ENCODE measurements at regions not wholly inside any gene's neighbourhood (a gene's known extent, or its start where the extent isn't known, plus 50 kb on each side); places are given as distances from the start of the nearest gene placed in this dataset.

DNA sequence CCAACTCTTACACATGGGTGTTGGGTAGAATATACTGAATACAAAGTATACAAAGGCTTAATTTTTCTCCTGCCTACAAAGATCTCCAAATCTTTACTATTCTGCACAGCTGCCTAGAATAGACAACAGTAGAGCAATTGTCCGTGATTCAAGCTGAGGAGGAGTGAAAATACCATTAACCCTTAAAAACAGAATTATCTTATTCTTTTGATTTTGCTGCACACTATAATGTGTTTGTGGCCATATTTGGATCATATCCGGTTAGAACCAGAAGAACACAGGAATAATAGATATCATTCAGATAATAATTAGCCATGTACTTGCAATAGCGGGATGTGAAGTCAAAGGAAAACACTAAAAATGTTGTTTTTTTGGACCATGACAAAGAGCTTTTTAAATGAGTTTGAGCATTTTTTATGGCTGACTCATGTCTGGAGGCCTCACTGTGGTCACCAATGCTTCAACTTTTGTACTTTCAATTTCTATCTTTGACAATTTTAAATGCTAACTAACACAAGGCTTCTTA is 197.6 kb upstream of the FOXD3 start:
- H3K4me1 ChIP-seq = no peaks in the 10 kb centered on the region
- H3K27me3 ChIP-seq = no peaks in the 10 kb centered on the region
- no peaks in the 10 kb centered on the region for H3K9me3 ChIP-seq
- peak in 1 of 2 donors; percentile 52 for DNase-seq
- H3K27ac ChIP-seq = no peak overlapping the region
- H3K4me3 ChIP-seq = no peak overlapping the region
- intact Hi-C loops (cut with DNase I; ENCODE audit: low total_unique reads) = no loop called here
- H3K36me3 ChIP-seq = no peaks in the 10 kb centered on the region
- WGBS, 5 donors = 54 to 67% (median 65%) methylated on average over 3 of the region's 3 CpGs
- TF ChIP-seq POLR2AphosphoS5 (IDR thresholded peaks at IDR 0.05) = no peak
- TF ChIP-seq EP300 (IDR thresholded peaks at IDR 0.05) = no peak
- no peak for TF ChIP-seq POLR2A (IDR thresholded peaks at IDR 0.05)
- TF ChIP-seq, protein P1, sequence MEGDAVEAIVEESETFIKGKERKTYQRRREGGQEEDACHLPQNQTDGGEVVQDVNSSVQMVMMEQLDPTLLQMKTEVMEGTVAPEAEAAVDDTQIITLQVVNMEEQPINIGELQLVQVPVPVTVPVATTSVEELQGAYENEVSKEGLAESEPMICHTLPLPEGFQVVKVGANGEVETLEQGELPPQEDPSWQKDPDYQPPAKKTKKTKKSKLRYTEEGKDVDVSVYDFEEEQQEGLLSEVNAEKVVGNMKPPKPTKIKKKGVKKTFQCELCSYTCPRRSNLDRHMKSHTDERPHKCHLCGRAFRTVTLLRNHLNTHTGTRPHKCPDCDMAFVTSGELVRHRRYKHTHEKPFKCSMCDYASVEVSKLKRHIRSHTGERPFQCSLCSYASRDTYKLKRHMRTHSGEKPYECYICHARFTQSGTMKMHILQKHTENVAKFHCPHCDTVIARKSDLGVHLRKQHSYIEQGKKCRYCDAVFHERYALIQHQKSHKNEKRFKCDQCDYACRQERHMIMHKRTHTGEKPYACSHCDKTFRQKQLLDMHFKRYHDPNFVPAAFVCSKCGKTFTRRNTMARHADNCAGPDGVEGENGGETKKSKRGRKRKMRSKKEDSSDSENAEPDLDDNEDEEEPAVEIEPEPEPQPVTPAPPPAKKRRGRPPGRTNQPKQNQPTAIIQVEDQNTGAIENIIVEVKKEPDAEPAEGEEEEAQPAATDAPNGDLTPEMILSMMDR (IDR thresholded peaks at IDR 0.05) = no peak

DNA sequence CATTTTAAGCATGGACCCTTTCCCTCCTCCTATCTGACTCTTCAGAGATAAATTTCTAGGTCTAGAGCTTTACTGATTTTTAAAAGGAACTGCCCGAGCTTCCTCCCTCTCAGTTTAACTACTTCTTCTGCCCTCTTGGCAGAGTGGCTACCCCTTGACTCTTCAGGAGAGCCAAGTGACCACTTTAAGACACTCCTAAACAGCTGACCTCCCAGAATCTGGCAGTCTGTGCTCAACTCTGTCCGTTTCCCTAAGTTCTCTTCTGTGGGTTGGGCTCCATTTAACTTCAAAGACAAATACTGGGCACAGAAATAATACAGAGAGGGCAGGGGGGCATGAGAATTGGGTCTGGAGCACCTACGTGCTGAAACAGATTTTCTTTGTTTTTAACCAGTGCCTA is 196.3 kb upstream of the FOXD3 start:
- H3K36me3 ChIP-seq = no peaks in the 10 kb centered on the region
- 33 to 55% (median 40%) methylated on average over 3 of the region's 3 CpGs for WGBS, 5 donors
- no peak for DNase-seq
- no peaks in the 10 kb centered on the region for H3K9me3 ChIP-seq
- intact Hi-C loops (cut with DNase I; ENCODE audit: low total_unique reads) = no loop called here
- H3K27me3 ChIP-seq = no peaks in the 10 kb centered on the region
- no peak overlapping the region for H3K27ac ChIP-seq
- H3K4me1 ChIP-seq = no peaks in the 10 kb centered on the region
- H3K4me3 ChIP-seq = no peak overlapping the region
- no peak for TF ChIP-seq POLR2AphosphoS5 (IDR thresholded peaks at IDR 0.05)
- TF ChIP-seq, protein P1 (IDR thresholded peaks at IDR 0.05) = no peak
- TF ChIP-seq POLR2A (IDR thresholded peaks at IDR 0.05) = no peak

DNA sequence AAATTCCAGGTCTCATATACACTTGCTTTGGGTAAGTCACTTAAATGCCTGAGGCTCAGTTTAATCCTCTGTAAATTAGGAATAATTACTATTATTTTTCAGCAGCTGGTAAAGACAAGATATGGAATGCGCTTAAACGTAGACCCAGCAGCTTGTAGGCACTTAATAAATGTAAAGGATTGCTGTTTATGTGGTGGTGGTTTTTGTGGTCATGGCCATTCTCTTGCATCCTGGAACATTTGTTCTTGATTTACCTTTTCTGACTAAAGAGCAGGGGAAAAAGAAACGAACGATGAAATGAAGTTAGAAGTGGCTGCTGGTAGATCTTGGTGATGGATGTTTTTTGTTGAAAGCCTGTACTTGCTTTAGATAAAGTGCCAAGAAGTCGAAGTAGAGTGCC is 195.0 kb upstream of the FOXD3 start:
- no peak overlapping the region for H3K4me3 ChIP-seq
- intact Hi-C loops (cut with DNase I; ENCODE audit: low total_unique reads) = no loop called here
- WGBS, 5 donors = 51 to 70% (median 61%) methylated on average over 5 of the region's 5 CpGs
- no peaks in the 10 kb centered on the region for H3K27me3 ChIP-seq
- DNase-seq = no peak
- no peaks in the 10 kb centered on the region for H3K9me3 ChIP-seq
- no peak overlapping the region for H3K27ac ChIP-seq
- no peak for TF ChIP-seq POLR2AphosphoS5 (IDR thresholded peaks at IDR 0.05)
- no peak for TF ChIP-seq POLR2A (IDR thresholded peaks at IDR 0.05)
- TF ChIP-seq EP300 (IDR thresholded peaks at IDR 0.05) = no peak
- TF ChIP-seq, protein P1 (IDR thresholded peaks at IDR 0.05) = no peak
- H3K4me1 ChIP-seq = no peaks in the 10 kb centered on the region
- H3K36me3 ChIP-seq = no peaks in the 10 kb centered on the region

DNA sequence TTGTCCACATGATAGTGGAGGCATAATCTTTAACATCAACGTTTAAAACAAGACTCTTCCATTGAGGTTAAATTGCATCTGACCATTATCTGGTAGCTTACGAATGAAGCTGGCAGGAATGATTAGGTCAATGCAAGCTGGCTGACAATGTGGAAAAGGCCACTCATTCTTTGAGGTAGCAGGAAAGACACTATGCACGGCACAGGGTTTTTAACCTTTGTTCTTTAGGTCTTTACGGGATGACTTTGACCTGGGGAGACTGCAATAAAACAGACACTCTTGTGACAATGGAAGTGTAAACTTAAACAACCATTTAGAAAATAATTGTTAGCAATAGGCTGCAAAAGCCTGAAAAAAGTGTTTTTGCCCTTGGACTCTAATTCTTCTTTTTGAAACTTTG is 193.8 kb upstream of the FOXD3 start:
- Histone ChIP-seq H3K4me3 (no peak overlapping the region), H3K27me3 (no peaks in the 10 kb centered on the region), H3K4me1 (no peaks in the 10 kb centered on the region), H3K27ac (no peak overlapping the region), H3K36me3 (no peaks in the 10 kb centered on the region), H3K9me3 (no peaks in the 10 kb centered on the region)
- TF ChIP-seq EP300 (IDR thresholded peaks at IDR 0.05) (no peak), POLR2AphosphoS5 (IDR thresholded peaks at IDR 0.05) (no peak)
- TF ChIP-seq, protein P1 (IDR thresholded peaks at IDR 0.05) = no peak
- intact Hi-C loops (cut with DNase I; ENCODE audit: low total_unique reads) = no loop called here
- 45 to 51% (median 48%) methylated on average over 4 of the region's 4 CpGs for WGBS, 5 donors
- no peak for DNase-seq
